Endometrium (tissue), 2 donors: ENCODE measurements at regions not wholly inside any gene's neighbourhood (a gene's known extent, or its start where the extent isn't known, plus 50 kb on each side); places are given as distances from the start of the nearest gene placed in this dataset.
"Not testable (repeated sequence)": the region's sequence is repeated elsewhere in the genome, so short reads cannot be mapped to it uniquely, and the experiment has no call there.

Experiments used
- FAIRE-seq: peaks from 2 replicates; lab custom pipeline; 2012; peaks lifted over from hg19 to GRCh38; lab: Jason Lieb, UNC
- donor health status: control.
- donor health status: control.

DNA sequence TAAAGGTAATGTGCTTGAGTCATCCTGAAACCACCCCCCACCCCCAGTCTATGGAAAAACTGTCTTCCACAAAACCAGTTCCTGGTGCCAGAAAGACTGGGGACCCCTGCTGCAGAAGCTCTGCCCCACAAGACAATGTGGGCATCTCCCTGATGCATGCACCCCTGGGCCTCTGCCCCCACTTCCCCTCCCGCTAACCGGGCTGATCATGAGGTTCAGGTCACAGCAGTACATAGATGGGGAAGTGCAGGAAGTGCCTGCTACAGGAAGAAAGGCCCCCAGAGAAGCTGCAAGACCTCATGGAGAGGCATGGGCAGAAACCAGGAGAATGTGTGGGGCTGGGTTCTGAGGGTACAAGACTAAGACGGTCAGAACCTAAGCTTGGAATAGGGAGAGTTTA lies 243.4 kb upstream of the ID2 start:
- FAIRE-seq = no peak

GRCh38 chr2:8438996-8439395 lies 242.9 kb upstream of the ID2 start:
- no peak for FAIRE-seq

- FAIRE-seq = no peak
Measured at GRCh38 chr2:8440029-8440778, 241.7 kb upstream of the ID2 start.

GRCh38 chr2:8441371-8441770 lies 240.5 kb upstream of the ID2 start:
- no peak for FAIRE-seq

GRCh38 chr2:8441986-8442385 lies 239.9 kb upstream of the ID2 start:
- no peak for FAIRE-seq

- no peak for FAIRE-seq
Measured at GRCh38 chr2:8442833-8443486, 238.9 kb upstream of the ID2 start.

DNA sequence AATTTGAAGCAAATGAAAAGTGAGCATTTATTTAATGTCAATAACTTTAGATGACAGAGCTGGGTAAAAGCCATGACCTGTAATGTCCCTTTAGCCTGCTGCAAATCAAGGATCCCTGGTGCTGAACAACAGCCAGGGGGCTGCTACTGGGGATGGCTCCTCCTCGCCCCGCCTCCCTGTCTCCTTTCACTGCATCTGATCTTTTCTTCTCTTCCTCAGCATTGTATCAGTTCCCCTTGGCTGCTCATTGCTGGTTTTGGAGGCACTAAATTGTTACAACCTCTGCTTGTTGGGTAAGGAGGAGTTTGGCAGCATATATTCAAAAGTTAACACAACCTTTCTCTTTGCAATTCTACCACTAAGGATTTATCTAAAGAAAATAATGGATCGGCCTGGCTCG lies 236.3 kb upstream of the ID2 start:
- no peak for FAIRE-seq

DNA sequence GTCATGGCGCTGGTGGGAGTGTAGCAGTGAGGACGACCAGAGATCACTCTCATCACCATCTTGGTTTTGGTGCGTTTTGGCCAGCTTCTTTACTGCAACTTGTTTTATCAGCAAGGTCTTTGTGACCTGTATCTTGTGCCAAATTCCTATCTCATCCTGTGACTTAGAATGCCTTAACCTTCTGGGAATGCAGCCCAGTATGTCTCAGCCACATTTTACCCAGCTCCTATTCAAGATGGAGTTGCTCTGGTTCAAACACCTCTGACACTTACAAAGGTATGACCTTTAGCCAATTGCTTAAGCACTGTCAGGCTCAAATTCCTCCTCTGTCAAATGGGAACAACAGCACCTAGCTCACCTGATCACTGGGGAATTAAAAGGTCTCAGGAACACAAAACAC lies 235.1 kb upstream of the ID2 start:
- not testable (repeated sequence) for FAIRE-seq

GRCh38 chr2:8447610-8448221 lies 234.1 kb upstream of the ID2 start:
- no peak for FAIRE-seq

GRCh38 chr2:8448824-8449556 lies 232.9 kb upstream of the ID2 start:
- FAIRE-seq = no peak

- no peak for FAIRE-seq
Measured at GRCh38 chr2:8451273-8451672, 230.6 kb upstream of the ID2 start.

DNA sequence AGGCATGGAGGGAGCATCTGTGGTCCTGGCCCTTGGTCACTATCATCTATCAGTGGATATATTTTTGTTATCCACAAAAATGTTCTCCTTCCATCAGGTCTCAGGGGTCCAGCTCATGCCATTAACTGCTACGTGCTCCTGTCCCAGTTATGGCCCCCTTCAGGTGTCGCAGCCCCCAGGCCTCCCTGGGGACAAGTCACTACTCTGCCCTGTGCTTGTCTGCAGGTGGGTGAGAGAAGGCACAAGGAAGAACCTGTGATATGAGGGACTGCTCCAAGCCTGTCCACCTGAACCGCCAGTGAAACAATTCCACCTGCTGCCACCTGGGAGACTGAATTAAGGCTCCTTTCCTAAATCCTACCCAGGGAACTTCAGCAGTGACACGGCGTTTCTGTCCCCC lies 229.6 kb upstream of the ID2 start:
- no peak for FAIRE-seq

GRCh38 chr2:8452979-8453903 lies 228.6 kb upstream of the ID2 start:
- FAIRE-seq = no peak

- no peak for FAIRE-seq
Measured at GRCh38 chr2:8453904-8454302, 228.0 kb upstream of the ID2 start.

DNA sequence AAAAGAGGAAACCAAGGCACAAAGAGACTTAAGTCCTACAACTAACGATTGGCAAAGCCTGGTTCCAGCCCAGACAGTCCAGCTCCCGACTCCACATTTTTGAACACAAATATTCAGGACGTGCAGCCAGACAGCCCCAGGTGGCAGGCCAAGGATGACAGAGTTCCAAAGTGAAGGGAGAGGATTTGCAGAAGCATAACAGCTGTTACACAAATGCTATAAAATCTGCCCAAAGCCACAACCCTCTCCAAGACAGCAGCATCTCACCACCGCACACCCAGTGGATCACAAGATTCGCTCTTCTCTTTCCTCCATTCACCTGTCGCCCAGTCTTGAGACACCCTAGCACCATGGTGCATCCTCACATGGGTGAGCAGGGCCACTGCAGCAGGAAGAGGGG lies 227.1 kb upstream of the ID2 start:
- no peak for FAIRE-seq

- no peak for FAIRE-seq
Measured at GRCh38 chr2:8455236-8456150, 226.4 kb upstream of the ID2 start.

- no peak for FAIRE-seq
Measured at GRCh38 chr2:8456151-8457091, 225.4 kb upstream of the ID2 start.

- FAIRE-seq = no peak
Measured at GRCh38 chr2:8457092-8457481, 224.8 kb upstream of the ID2 start.

DNA sequence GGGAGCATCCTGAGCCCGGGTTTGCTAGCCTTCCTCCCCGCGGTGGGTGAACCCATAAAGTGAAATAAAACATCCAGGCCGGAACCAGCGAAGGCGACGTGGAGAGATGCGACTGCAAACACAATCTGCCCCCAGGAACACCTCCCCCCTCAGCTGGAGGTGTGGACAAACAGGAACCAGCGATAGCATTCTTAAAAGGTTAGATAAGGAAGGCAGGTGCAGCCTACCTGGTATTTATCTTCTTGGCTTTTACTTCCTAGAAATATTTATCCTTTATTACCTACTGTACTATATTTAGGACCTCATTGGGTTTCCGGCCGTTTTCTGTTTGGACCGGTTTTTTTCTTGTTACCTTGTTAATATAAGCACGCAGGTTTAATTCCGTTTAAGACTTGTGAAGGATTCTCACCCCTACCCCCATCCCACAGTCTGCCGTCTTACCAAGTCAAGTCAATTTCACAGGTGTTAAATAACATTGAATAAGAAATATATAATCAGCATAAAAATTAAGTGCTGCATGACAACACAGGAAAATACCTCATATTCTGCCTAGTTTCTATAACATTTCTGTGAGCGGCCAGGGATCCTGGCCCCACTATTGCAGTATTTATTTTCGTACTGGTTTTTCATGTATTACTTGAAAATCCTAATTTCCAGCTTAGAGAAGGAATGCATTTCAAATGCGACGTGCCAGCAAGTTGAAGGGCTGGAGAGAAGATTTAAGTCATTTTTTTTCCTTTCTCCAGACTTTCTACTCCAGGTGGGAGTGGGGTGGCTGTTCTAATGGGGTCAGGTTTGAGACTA lies 224.0 kb upstream of the ID2 start:
- no peak for FAIRE-seq
